GM19023 (cell line): ENCODE measurements at regions not wholly inside any gene's neighbourhood (a gene's known extent, or its start where the extent isn't known, plus 50 kb on each side); places are given as distances from the start of the nearest gene placed in this dataset.
"Not testable (repeated sequence)": the region's sequence is repeated elsewhere in the genome, so short reads cannot be mapped to it uniquely, and the experiment has no call there.

Experiments used
- ATAC-seq: cut with Tn5 transposase; IDR thresholded peaks from one replicate; pipeline ENCODE4 v1.9.1; 2021; ENCODE audit warnings: mild to moderate bottlenecking, moderate library complexity; ENCODE audit not compliant: unreplicated experiment

GRCh38 chr3:75241226-75241962 is 422.7 kb upstream of the FRG2C start:
- ATAC-seq, result not testable (repeated sequence)

GRCh38 chr3:75242012-75242735 is 422.0 kb upstream of the FRG2C start:
- no peak for ATAC-seq

GRCh38 chr3:75248974-75249373 is 415.2 kb upstream of the FRG2C start:
- ATAC-seq, result no peak

- ATAC-seq, result no peak
Measured at GRCh38 chr3:75254685-75255084, 409.4 kb upstream of the FRG2C start.

- ATAC-seq, result peak; percentile 52
Measured at GRCh38 chr3:75258825-75259683, 405.1 kb upstream of the FRG2C start.

- not testable (repeated sequence) for ATAC-seq
Measured at GRCh38 chr3:75260975-75261374, 403.2 kb upstream of the FRG2C start.

GRCh38 chr3:75262661-75263060 is 401.5 kb upstream of the FRG2C start:
- no peak for ATAC-seq

- no peak for ATAC-seq
Measured at GRCh38 chr3:75265897-75266296, 398.2 kb upstream of the FRG2C start.

- ATAC-seq, result not testable (repeated sequence)
Measured at GRCh38 chr3:75268576-75268975, 395.6 kb upstream of the FRG2C start.

- not testable (repeated sequence) for ATAC-seq
Measured at GRCh38 chr3:75272237-75272636, 391.9 kb upstream of the FRG2C start.

GRCh38 chr3:75272691-75273090 is 391.4 kb upstream of the FRG2C start:
- ATAC-seq, result no peak

GRCh38 chr3:75285531-75286148 is 378.5 kb upstream of the FRG2C start:
- ATAC-seq, result not testable (repeated sequence)

GRCh38 chr3:75288972-75289574 is 375.1 kb upstream of the FRG2C start:
- ATAC-seq, result not testable (repeated sequence)

- ATAC-seq, result peak; percentile 73
Measured at GRCh38 chr3:75294124-75294523, 370.0 kb upstream of the FRG2C start.

GRCh38 chr3:75295013-75295412 is 369.1 kb upstream of the FRG2C start:
- ATAC-seq, result no peak

GRCh38 chr3:75296858-75297257 is 367.3 kb upstream of the FRG2C start:
- ATAC-seq, result no peak

- ATAC-seq, result no peak
Measured at GRCh38 chr3:75300606-75301005, 363.5 kb upstream of the FRG2C start.

- not testable (repeated sequence) for ATAC-seq
Measured at GRCh38 chr3:75301050-75301449, 363.1 kb upstream of the FRG2C start.

- no peak for ATAC-seq
Measured at GRCh38 chr3:75303741-75304140, 360.4 kb upstream of the FRG2C start.

- no peak for ATAC-seq
Measured at GRCh38 chr3:75305901-75306300, 358.2 kb upstream of the FRG2C start.
